ENCODE measurements at regions not wholly inside any gene's neighbourhood (a gene's known extent, or its start where the extent isn't known, plus 50 kb on each side); places are given as distances from the start of the nearest gene placed in this dataset.

DNA sequence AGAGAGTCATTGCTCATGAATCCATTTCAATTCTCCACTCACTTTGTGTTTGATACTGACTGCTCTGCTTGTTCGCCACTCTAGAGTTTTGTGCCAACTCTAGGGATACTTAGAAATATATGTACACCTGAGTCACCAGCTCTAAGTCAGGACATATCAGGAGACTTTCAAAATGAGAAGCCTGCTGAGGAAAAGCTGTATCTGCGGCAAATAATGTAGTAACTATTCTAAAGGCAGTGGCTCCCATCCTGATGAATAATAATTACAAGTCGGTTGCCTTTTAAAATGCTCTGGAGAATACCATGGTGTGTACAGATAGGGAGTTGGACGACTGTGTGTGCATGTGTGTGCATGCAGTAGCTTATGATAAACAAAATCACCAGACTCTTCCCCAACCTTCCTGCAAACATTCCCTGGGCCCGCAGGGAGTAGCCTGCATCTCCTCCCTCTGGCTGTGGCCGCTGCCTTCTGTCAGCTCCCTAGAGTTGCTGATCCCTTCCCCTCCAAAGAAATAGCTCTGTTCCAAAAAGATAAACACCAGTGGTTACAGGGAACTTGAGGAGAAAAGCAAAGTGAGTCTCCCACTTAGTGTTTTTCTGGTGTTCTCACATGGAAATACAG is 346.3 kb upstream of the UMPS start:
- TF ChIP-seq, protein P1, sequence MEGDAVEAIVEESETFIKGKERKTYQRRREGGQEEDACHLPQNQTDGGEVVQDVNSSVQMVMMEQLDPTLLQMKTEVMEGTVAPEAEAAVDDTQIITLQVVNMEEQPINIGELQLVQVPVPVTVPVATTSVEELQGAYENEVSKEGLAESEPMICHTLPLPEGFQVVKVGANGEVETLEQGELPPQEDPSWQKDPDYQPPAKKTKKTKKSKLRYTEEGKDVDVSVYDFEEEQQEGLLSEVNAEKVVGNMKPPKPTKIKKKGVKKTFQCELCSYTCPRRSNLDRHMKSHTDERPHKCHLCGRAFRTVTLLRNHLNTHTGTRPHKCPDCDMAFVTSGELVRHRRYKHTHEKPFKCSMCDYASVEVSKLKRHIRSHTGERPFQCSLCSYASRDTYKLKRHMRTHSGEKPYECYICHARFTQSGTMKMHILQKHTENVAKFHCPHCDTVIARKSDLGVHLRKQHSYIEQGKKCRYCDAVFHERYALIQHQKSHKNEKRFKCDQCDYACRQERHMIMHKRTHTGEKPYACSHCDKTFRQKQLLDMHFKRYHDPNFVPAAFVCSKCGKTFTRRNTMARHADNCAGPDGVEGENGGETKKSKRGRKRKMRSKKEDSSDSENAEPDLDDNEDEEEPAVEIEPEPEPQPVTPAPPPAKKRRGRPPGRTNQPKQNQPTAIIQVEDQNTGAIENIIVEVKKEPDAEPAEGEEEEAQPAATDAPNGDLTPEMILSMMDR (conservative IDR thresholded peaks at IDR 0.05 in 1 of 2, IDR thresholded peaks at IDR 0.05 in 1 of 2; ENCODE audit: low read depth in 1 of 2, low read length in 2 of 2): no peak
- no peak for TF ChIP-seq EZH2 (IDR thresholded peaks at IDR 0.05; ENCODE audit: low read length, missing control alignments)

All from fibroblast of lung (primary cell).